UCSD-AML1 (cell line): ENCODE measurements at regions not wholly inside any gene's neighbourhood (a gene's known extent, or its start where the extent isn't known, plus 50 kb on each side); places are given as distances from the start of the nearest gene placed in this dataset.
"Not testable (repeated sequence)": the region's sequence is repeated elsewhere in the genome, so short reads cannot be mapped to it uniquely, and the experiment has no call there.

Experiments
- DNase-seq: peaks from one replicate; lab custom pipeline; 2025; ENCODE audit not compliant: unreplicated experiment; lab: John Stamatoyannopoulos, UW

DNA sequence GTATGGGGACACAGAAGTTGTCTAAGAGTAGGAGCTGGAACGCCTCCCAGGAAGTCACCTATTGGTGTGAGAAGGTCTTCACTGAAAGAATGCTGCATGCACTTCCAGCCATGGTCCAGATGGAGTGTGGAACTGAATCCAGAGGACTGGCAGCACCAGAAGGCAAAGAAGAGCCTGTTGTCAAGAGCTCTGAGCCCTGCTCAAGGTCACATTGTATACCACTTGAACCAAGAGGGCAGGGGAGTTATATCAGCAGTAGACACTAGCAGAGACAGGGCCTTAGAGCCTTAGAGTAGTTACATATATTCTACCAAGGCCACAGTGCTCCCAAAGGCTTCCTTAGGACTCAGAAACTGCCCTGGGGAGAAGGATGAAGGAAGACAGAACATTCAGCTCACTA is 130.8 kb upstream of the POC5 start:
- DNase-seq, result no peak

DNA sequence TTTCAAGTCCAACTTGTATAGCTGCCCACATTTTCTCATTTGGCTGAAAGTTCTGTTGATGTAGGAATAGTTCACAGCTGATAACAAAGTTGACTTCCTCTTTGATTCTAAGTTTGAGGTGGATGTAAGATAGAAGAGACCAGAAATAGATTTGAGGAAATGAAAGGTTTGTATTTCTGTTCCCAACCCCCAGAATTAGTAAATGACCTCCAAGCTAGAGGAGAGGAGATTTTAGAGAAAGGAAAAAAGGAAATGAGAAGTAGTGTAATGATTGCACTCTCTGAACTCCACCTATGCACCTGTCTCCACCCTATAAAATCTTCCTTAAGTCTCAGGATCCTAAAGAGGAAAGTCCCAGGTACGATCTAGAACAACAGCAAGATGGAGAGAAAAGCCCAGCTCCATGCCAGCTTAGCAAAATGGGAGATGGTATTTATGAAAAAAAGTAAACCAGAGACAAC is 130.4 kb upstream of the POC5 start:
- DNase-seq, result no peak

- DNase-seq, result no peak
These were observed 127.1 kb upstream of the POC5 start for GRCh38 chr5:75844301-75844700.

GRCh38 chr5:75843319-75843718 is 126.1 kb upstream of the POC5 start:
- no peak for DNase-seq

DNA sequence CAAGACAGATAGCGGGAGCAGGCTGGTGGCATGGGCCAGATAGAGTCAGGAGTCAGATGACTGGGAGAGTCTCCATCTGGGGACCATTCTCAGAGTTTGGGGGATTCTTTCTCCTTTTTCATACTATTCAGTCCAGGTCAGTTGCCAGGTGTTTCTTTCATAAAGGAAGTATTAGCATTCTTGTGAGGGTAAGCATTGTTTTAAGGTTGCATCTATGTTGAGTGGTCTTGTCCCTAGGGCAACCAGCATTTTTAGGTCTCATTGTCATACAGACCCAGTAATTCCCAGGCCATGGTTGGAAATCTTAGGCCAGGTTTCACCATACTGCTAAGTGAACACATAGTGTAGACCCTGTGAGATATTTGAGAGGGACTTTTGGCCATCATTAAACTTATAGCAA is 122.3 kb upstream of the POC5 start:
- no peak for DNase-seq

DNA sequence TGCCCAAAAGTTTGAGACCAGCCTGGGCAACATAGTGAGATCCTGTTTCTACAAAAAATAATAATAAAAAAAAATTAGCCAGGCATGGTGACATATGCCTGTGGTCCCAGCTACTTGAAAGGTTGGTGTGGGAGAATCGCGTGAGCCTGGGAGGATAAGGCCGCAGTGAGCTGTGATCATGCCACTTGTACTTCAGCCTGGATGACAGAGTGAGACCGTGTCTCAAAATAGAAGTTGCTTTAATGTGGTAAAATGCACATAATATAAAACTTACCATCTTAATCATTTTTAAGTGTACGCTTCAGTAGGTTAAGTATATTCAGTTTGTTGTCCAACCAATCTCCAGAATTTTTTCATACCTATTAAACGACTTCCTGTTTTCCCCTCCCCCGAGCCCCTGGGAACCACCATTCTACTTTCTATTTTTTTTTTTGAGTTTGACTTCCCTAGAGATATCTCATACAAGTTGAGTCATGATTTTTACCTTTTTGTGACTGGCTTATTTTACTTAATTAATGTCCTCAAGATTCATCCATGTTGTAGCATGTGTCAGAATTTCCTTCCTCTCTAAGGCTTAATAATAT is 120.1 kb upstream of the POC5 start:
- no peak for DNase-seq

- DNase-seq, result no peak
These were observed 114.3 kb upstream of the POC5 start for GRCh38 chr5:75831561-75831960.

- DNase-seq, result no peak
These were observed 110.8 kb upstream of the POC5 start for GRCh38 chr5:75828029-75828428.

DNA sequence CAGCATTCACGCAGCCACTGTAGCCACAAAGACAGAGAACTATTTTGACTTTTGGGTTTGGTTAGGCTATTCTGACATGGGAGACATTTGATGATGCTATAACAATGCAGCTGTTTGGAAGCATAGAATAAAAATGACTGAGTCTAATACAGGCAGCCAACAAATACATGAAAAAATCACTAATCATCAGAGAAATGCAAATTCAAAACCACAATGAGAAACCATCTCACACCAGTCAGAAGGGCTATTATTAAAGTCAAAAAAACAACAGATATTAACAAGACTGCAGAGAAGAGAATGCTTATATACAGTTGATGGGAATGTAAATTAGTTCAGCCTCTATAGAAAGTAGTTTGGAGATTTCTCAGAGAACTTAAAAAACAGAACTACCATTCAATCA is 107.1 kb upstream of the POC5 start:
- no peak for DNase-seq

GRCh38 chr5:75823811-75824210 is 106.6 kb upstream of the POC5 start:
- no peak for DNase-seq

GRCh38 chr5:75818661-75819060 is 101.4 kb upstream of the POC5 start:
- no peak for DNase-seq

DNA sequence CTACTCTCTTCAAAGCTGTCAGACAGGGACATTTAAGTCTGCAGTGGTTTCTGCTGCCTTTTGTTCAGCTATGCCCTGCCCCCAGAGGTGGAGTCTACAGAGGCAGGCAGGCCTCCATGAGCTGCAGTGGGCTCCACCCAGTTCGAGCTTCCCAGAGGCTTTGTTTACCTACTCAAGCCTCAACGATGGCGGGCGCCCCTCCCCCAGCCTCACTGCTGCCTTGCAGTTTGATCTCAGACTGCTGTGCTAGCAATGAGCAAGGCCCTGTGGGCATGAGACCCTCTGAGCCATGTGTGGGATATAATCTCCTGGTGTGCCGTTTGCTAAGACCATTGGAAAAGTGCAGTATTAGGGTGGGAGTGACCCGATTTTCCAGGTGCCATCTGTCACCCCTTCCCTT is 82.5 kb upstream of the POC5 start:
- DNase-seq, result not testable (repeated sequence)

DNA sequence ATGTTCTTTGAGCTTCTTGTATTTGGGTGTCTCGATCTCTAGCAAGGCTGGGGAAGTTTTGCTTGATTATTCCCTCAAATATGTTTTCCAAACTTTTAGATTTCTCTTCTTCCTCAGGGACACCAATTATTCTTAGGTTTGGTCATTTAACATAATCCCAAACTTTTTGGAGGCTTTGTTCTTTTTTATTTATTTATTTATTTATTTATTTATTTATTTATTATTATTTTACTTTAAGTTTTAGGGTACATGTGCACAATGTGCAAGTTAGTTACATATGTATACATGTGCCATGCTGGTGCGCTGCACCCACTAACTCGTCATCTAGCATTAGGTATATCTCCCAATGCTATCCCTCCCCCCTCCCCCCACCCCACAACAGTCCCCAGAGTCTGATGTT is 52.1 kb upstream of the POC5 start:
- DNase-seq, result not testable (repeated sequence)
